Ishikawa (cell line): ENCODE measurements at regions not wholly inside any gene's neighbourhood (a gene's known extent, or its start where the extent isn't known, plus 50 kb on each side); places are given as distances from the start of the nearest gene placed in this dataset.

Experiments
- EP300 ChIP-seq: IDR thresholded peaks from 2 replicates; pipeline ENCODE4 v1.6.1; 2012; ENCODE audit warnings: borderline replicate concordance
- RAD21 ChIP-seq: IDR thresholded peaks from 2 replicates; pipeline ENCODE4 v1.6.1; 2012; ENCODE audit warnings: low read depth
- TCF12 ChIP-seq: IDR thresholded peaks from 2 replicates; pipeline ENCODE4 v1.6.1; 2012; ENCODE audit warnings: low read depth
- YY1 ChIP-seq: IDR thresholded peaks from 2 replicates; pipeline ENCODE4 v1.6.1; 2012; ENCODE audit warnings: low read depth
- TF ChIP-seq, protein P1 (sequence below): IDR thresholded peaks from 2 replicates; pipeline ENCODE4 v1.6.1; 2012

GRCh38 chr15:29569533-29570092, 252.7 kb downstream of the TJP1 start:
- TF ChIP-seq TCF12 (no peak), RAD21 (no peak), EP300 (no peak), YY1 (no peak)
- TF ChIP-seq, protein P1, sequence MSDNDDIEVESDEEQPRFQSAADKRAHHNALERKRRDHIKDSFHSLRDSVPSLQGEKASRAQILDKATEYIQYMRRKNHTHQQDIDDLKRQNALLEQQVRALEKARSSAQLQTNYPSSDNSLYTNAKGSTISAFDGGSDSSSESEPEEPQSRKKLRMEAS: no peak
